Gastrocnemius medialis (tissue), 4 donors: ENCODE measurements at regions not wholly inside any gene's neighbourhood (a gene's known extent, or its start where the extent isn't known, plus 50 kb on each side); places are given as distances from the start of the nearest gene placed in this dataset.

Experiments used
- POLR2A ChIP-seq, 2 donors: fragments of 450-650 bp; IDR thresholded peaks; one replicate each; pipeline ENCODE4 v1.6.1; 2017; ENCODE audit warnings: antibody characterized with exemption in 2 of 2, mild to moderate bottlenecking in 2 of 2, moderate library complexity in 2 of 2
- TF ChIP-seq, protein P1 (sequence below), 5 experiments: fragments of 450-650 bp in 3 of 5; fragments of 200-600 bp in 2 of 5; sonication (generic) in 2 of 5; IDR thresholded peaks in 4 of 5; conservative IDR thresholded peaks in 1 of 5; 1 replicate in 4 of 5; 2 replicates in 1 of 5; pipeline ENCODE4 v1.5.1; 2016 to 2019; ENCODE audit warnings: antibody characterized with exemption in 5 of 5, mild to moderate bottlenecking in 3 of 5, moderate library complexity in 3 of 5

DNA sequence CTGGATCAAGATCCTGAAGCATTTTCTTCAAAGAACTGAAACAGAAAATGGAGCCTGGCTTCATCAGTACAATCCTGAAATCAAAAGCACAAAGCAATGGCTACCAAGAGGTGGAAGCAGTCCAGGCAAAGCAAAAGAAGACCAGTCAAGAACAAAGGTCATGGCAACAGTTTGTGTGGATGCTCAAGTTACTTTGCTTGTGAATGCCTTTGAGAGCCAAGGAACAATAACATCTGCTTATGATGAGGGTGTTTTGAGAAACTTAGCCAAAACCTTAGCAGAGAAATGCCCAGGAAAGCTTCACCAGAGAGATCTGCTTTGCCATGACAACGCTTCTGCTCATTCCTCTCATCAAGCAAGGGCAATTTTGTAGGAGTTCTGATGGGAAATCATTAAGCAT lies 723.1 kb downstream of the TMEM182 start:
- TF ChIP-seq, protein P1, sequence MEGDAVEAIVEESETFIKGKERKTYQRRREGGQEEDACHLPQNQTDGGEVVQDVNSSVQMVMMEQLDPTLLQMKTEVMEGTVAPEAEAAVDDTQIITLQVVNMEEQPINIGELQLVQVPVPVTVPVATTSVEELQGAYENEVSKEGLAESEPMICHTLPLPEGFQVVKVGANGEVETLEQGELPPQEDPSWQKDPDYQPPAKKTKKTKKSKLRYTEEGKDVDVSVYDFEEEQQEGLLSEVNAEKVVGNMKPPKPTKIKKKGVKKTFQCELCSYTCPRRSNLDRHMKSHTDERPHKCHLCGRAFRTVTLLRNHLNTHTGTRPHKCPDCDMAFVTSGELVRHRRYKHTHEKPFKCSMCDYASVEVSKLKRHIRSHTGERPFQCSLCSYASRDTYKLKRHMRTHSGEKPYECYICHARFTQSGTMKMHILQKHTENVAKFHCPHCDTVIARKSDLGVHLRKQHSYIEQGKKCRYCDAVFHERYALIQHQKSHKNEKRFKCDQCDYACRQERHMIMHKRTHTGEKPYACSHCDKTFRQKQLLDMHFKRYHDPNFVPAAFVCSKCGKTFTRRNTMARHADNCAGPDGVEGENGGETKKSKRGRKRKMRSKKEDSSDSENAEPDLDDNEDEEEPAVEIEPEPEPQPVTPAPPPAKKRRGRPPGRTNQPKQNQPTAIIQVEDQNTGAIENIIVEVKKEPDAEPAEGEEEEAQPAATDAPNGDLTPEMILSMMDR (IDR thresholded peaks at IDR 0.05 in 4 of 5, conservative IDR thresholded peaks at IDR 0.05 in 1 of 5), result no peak
- TF ChIP-seq POLR2A (IDR thresholded peaks at IDR 0.05), result no peak
